ENCODE measurements at regions not wholly inside any gene's neighbourhood (a gene's known extent, or its start where the extent isn't known, plus 50 kb on each side); places are given as distances from the start of the nearest gene placed in this dataset.
"Not testable (repeated sequence)": the region's sequence is repeated elsewhere in the genome, so short reads cannot be mapped to it uniquely, and the experiment has no call there.

DNA sequence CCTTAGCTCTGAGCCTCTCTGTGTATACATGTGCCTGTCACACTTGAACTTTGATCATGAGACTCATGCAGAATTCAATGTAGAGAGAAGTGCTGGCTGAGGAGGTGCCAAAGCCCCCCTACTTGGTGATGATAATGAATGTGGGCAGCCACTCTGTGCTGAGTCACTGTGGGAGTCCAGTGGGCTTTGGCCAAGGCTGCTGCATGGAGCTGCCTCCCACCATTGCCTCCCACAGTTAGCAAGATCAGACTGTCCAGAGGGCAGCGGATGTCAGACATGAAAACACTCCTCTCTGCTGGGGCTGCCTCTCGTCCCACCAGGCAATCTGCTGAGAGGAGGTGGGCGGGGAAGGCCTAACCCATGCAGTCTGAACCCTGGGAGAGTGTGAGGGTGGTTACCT, 180.3 kb downstream of the SH2D4B start:
- TF ChIP-seq, protein P1, sequence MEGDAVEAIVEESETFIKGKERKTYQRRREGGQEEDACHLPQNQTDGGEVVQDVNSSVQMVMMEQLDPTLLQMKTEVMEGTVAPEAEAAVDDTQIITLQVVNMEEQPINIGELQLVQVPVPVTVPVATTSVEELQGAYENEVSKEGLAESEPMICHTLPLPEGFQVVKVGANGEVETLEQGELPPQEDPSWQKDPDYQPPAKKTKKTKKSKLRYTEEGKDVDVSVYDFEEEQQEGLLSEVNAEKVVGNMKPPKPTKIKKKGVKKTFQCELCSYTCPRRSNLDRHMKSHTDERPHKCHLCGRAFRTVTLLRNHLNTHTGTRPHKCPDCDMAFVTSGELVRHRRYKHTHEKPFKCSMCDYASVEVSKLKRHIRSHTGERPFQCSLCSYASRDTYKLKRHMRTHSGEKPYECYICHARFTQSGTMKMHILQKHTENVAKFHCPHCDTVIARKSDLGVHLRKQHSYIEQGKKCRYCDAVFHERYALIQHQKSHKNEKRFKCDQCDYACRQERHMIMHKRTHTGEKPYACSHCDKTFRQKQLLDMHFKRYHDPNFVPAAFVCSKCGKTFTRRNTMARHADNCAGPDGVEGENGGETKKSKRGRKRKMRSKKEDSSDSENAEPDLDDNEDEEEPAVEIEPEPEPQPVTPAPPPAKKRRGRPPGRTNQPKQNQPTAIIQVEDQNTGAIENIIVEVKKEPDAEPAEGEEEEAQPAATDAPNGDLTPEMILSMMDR (IDR thresholded peaks at IDR 0.05; ENCODE audit: control extremely low read depth, extremely low read depth, low read depth, missing control alignments) = no peak
- CTCF ChIA-PET = interaction anchor here (2.5 kb wide), 1 partner anchor 18 kb away, joined by 9 read pairs; no protein-coding TSS in a partner anchor
- DNase-seq (ENCODE audit: extremely low spot score) = no peak
- POLR2A ChIA-PET = no interaction called here

DNA sequence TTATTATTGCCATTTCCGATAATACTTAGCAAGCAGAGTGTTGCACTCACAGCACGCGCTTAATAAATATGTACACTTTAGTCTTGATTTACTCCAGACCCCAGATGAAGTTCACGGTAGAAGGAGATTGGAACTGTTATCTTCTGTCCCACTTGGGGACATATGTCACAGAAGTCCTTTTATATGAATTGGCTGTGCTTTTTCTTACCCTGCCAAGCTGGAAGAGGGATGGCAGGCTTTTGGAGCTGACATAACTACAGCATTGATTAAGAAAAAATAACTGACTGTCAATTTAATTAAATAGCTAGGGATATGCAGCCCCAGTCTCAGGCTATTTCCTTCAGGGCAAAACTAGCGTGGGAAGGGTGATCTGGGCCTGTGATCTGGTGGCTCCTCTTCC, 182.2 kb downstream of the SH2D4B start:
- ChIA-PET CTCF (no interaction called here), POLR2A (no interaction called here)
- DNase-seq (ENCODE audit: extremely low spot score) = no peak
- TF ChIP-seq, protein P1 (IDR thresholded peaks at IDR 0.05; ENCODE audit: control extremely low read depth, extremely low read depth, low read depth, missing control alignments) = no peak

DNA sequence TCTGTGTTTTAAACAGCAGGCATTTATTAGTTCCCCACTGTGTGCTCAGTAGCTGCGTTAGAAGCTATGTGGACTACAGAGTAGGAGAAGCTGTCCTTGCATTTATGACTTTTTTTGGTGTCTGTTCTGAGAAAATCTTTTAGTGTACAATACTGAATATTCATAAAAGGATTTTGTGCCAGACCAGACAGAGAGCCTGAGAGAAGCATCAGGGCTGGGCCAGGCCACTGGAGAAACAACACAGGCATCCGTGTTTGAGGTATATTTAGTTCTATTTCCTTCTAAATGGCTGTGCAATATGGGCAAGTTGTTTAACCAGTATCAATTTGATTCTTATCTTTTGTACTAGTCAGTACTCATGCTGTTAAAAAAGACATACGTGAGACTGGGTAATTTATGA, 182.8 kb downstream of the SH2D4B start:
- TF ChIP-seq, protein P1 (IDR thresholded peaks at IDR 0.05; ENCODE audit: control extremely low read depth, extremely low read depth, low read depth, missing control alignments) = no peak
- DNase-seq (ENCODE audit: extremely low spot score) = no peak
- POLR2A ChIA-PET = no interaction called here
- CTCF ChIA-PET = no interaction called here

DNA sequence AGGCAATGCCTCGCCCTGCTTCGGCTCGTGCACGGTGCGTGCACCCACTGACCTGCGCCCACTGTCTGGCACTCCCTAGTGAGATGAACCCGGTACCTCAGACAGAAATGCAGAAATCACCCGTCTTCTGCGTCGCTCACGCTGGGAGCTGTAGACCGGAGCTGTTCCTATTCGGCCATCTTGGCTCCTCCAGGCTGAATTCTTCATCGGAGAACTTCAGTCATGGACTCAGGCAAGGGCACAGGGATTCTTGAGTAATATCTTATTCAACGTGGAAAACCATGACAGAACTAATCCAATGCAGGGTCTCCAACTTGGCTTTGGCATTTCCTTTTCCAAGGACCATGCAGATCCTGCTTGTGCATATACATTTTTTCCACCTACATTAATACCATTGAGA, 190.7 kb downstream of the SH2D4B start:
- CTCF ChIA-PET; POLR2A ChIA-PET; DNase-seq (ENCODE audit: extremely low spot score): not testable (repeated sequence)

DNA sequence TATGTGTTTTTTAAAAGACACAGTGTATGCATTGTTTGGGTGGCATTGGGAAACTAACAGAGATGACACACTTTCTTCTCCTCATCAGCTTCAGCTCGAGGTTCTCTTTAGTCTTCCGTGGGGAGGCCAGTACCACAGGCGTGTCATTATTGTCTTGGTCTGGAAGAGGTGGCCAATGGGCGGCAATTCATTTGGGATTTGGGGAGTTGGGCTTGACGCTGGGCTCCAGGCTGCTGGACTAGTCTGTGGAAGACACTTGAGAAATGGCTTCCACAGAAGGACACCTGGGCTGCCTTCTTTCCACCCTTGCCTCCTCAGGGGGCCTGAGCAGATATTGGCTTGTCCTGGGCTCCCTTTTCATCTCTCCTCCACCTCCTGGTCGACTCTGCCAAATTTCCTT, 192.2 kb downstream of the SH2D4B start:
- DNase-seq (ENCODE audit: extremely low spot score) = no peak
- TF ChIP-seq, protein P1 (IDR thresholded peaks at IDR 0.05; ENCODE audit: control extremely low read depth, extremely low read depth, low read depth, missing control alignments) = no peak
- POLR2A ChIA-PET = no interaction called here
- CTCF ChIA-PET = interaction anchor here (1.0 to 1.6 kb wide), 3 partner anchors 16 to 40 kb away, joined by 3 to 4 read pairs (median 3); no protein-coding TSS in a partner anchor

DNA sequence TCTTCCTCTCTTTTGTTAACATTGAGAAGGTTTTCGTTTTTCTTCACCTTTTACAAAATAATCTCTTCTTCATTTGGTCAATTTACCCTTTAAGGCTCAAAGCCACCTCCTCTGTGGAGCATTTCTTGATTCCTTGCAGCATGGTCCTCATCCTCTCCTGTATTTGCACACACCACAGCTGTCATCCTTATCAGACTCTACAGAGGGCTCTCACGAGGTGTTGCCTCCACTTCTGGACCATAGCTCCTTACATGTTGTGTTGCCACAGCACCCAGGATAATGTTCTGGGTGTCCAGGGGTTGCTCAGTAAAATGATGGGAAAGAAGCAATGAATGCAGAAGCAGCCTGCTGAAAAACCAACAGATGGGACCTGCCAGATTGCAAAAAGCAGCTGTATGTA, 192.8 kb downstream of the SH2D4B start:
- ChIA-PET CTCF (interaction anchor here (1.0 to 1.6 kb wide), 3 partner anchors 17 to 39 kb away, joined by 3 to 4 read pairs (median 3); no protein-coding TSS in a partner anchor), POLR2A (no interaction called here)
- DNase-seq (ENCODE audit: extremely low spot score) = no peak
- TF ChIP-seq, protein P1 (IDR thresholded peaks at IDR 0.05; ENCODE audit: control extremely low read depth, extremely low read depth, low read depth, missing control alignments) = no peak

DNA sequence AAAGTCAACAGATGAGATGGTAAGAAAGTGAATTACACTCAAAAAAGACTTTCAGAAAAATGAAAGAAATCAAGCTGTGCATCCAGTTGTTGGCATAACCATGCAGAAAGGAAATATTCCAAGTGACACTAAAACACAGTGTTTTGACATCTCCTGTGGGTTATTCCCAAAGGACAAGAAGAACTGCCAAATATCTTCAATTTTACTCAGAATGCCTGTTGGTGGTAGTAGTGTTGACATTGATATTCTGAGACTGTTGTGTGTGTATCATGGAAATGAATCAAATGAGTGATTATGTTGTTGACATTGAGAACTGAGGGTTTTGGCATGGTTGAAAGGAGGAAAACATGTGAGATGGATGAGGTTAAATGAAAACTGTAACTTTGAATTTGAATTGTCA, 196.9 kb downstream of the SH2D4B start:
- DNase-seq (ENCODE audit: extremely low spot score) = no peak
- ChIA-PET CTCF (no interaction called here), POLR2A (no interaction called here)
- TF ChIP-seq, protein P1 (IDR thresholded peaks at IDR 0.05; ENCODE audit: control extremely low read depth, extremely low read depth, low read depth, missing control alignments) = no peak

Data from GM10248 (cell line).